GM10266 (cell line): ENCODE measurements at regions not wholly inside any gene's neighbourhood (a gene's known extent, or its start where the extent isn't known, plus 50 kb on each side); places are given as distances from the start of the nearest gene placed in this dataset.

ENCODE experiments used
- DNase-seq: peaks from one replicate; pipeline ENCODE4 v3.0.0; 2012; ENCODE audit errors: extremely low spot score
- CTCF ChIP-seq: IDR thresholded peaks from 2 replicates; pipeline ENCODE4 v1.5.1; 2012; ENCODE audit warnings: mild to moderate bottlenecking, low read depth; ENCODE audit not compliant: control insufficient read depth, insufficient read depth; ENCODE audit errors: missing control alignments

GRCh38 chr9:30299126-30299780, 2085.2 kb upstream of the ACO1 start:
- DNase-seq = no peak
- TF ChIP-seq CTCF = no peak

DNA sequence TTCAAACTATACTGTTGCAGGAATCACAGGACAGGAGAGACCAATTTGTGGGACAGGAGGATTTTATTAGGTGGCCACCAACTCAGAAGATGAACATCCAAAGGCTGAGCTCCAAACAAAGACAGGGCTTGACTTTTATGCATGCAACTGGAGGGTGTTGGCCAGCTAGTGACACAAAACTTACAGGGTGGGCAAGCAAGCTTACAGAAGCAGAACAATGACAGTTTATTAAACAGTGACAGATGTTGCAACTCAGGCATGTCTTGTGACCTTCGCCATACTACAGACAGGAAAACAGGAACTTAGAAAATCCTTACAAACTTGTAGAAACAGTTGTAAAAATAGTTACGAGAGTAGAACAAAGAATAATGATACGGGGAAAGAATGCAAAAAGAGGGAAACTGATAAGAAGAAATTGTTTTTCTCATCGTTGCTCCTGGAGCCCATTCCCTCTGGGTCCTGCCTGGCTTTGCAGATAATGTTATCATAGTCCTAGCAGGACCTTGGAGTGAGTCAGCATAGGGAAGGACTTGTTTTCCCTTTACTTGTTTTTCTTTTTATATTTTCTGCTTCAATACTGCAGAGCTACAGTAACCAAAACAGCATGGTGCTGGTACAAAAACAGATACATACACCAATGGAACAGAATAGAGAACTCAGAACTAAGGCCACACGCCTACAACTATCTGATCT, 2083.0 kb upstream of the ACO1 start:
- no peak for TF ChIP-seq CTCF
- no peak for DNase-seq

GRCh38 chr9:30310711-30311110, 2073.7 kb upstream of the ACO1 start:
- no peak for DNase-seq
- TF ChIP-seq CTCF = no peak

GRCh38 chr9:30329431-30329830, 2055.0 kb upstream of the ACO1 start:
- no peak for TF ChIP-seq CTCF

GRCh38 chr9:30348904-30349303, 2035.5 kb upstream of the ACO1 start:
- TF ChIP-seq CTCF = no peak
- no peak for DNase-seq

More at GRCh38 chr9:30329431-30329830, 2055.0 kb upstream of the ACO1 start:
- no peak for DNase-seq

DNA sequence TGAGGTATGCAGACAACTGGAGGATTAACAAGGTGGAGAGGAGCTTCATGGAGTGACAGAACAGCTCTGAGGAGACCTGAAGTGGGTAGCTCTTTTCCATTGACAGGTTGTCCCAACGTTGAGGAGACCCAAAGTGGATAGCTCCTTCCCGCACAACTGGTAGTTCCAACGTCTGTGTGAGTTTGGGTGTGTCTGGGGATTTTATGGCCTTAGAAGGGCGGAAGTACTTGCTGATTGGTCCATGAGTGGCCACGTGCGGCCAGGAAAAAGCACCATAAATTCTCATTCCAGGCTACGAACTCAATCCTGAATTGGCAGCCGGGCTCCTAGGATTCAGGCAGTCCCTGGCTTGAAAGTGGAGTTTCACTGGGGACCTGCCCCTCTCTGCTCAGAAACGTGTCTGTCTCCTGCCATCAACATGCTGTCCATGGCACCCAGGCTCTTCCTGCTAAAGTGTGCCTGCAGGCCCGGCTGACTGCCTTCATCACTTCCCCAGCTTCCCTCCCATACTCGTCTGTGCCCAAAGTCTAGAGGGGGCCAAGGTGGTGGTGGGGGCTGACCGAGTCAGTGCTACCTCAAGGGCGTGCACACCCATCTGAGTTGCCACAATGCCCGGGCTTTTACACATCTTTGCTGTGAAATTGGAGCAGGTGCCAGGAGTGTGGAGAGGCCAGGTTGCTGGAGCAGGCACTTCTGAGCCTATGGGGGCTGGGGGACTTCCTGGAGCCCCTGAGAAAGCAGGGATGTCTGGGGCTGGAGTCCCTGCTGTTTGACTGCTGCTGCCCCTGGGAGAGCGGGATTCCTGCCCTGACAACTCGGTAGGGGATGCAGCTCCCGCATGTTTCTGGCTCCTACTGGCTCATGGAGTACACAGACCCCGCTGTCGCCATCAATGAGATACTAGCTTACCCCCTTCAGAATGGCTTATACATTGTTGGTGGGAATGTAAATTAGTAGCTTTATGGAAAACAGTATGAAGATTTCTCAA, 2034.6 kb upstream of the ACO1 start:
- no peak for TF ChIP-seq CTCF
- no peak for DNase-seq
